IMR-90 (cell line): ENCODE measurements at regions not wholly inside any gene's neighbourhood (a gene's known extent, or its start where the extent isn't known, plus 50 kb on each side); places are given as distances from the start of the nearest gene placed in this dataset.

Experiments used
- ATAC-seq: fragments of 200-7000 bp; cut with Tn5 transposase; 2 replicates; pipeline ENCODE4 v1.9.1; 2020; ENCODE audit warnings: low read depth, mild to moderate bottlenecking, moderate library complexity
- BruUV-seq: library from RNA; stranded (reverse); fragments of 400-500 nt; replicated peaks from 2 replicates; lab custom pipeline; 2021; lab: Mats Ljungman, UMichigan
- CTCF ChIA-PET: fragments of 300-600 bp; formaldehyde crosslinking; extraction: SDS; loops from one replicate; lab custom pipeline; 2021; ENCODE audit warnings: antibody characterized with exemption; lab: Yijun Ruan, JAX
- POLR2A ChIA-PET: fragments of 300-600 bp; sonication (Branson Sonifier 250); formaldehyde crosslinking; loops from one replicate; lab custom pipeline; 2022; ENCODE audit warnings: antibody characterized with exemption; ENCODE audit not compliant: unreplicated experiment; lab: Charles Lee
- DNase-seq: peaks from one replicate; pipeline ENCODE4 v3.0.0; 2013
- H2AFZ ChIP-seq: replicated peaks from 2 replicates; pipeline ENCODE3; 2013; ENCODE audit warnings: low read length, mild to moderate bottlenecking; ENCODE audit not compliant: poor library complexity
- H2AK5ac ChIP-seq: 2 replicates; pipeline ENCODE4 v1.6.1; 2013; ENCODE audit warnings: low read depth, low read length, inconsistent platforms
- H2AK9ac ChIP-seq: replicated peaks from 2 replicates; pipeline ENCODE3; 2013; ENCODE audit warnings: mild to moderate bottlenecking, low read depth, low read length, moderate library complexity; ENCODE audit not compliant: poor library complexity
- H2BK120ac ChIP-seq: 2 replicates; pipeline ENCODE4 v1.6.1; 2013; ENCODE audit warnings: low read depth, low read length, inconsistent platforms
- H2BK15ac ChIP-seq: 3 replicates; pipeline ENCODE4 v1.6.1; 2013; ENCODE audit warnings: low read depth, low read length, inconsistent platforms
- H2BK20ac ChIP-seq: 2 replicates; pipeline ENCODE4 v1.6.1; 2013; ENCODE audit warnings: low read depth, mild to moderate bottlenecking, inconsistent platforms, low read length, moderate library complexity
- H2BK5ac ChIP-seq: 2 replicates; pipeline ENCODE4 v1.6.1; 2013; ENCODE audit warnings: mild to moderate bottlenecking, low read depth, low read length, inconsistent platforms; ENCODE audit not compliant: poor library complexity, severe bottlenecking
- H3K14ac ChIP-seq: replicated peaks from 2 replicates; pipeline ENCODE4 v1.6.1; 2013; ENCODE audit warnings: low read depth, low read length, inconsistent platforms
- H3K18ac ChIP-seq: 2 replicates; pipeline ENCODE4 v1.6.1; 2013; ENCODE audit warnings: low read depth, low read length, control low read depth
- H3K23ac ChIP-seq: 2 replicates; pipeline ENCODE4 v1.6.1; 2013; ENCODE audit warnings: low read depth, low read length, inconsistent platforms
- H3K27ac ChIP-seq: 2 replicates; pipeline ENCODE4 v1.5.1; 2013; ENCODE audit warnings: mild to moderate bottlenecking, control low read depth, low read length; ENCODE audit not compliant: insufficient read depth
- H3K27me3 ChIP-seq: 2 replicates; pipeline ENCODE4 v1.6.1; 2013; ENCODE audit warnings: low read length; ENCODE audit not compliant: control insufficient read depth, insufficient read depth
- H3K36me3 ChIP-seq: 2 replicates; pipeline ENCODE4 v1.6.1; 2013; ENCODE audit warnings: low read length, mixed read lengths; ENCODE audit not compliant: control insufficient read depth, insufficient read depth
- H3K4ac ChIP-seq: 2 replicates; pipeline ENCODE4 v1.6.1; 2013; ENCODE audit warnings: low read depth, low read length, inconsistent platforms
- H3K4me1 ChIP-seq: 2 replicates; pipeline ENCODE4 v1.6.1; 2013; ENCODE audit warnings: low read length, mixed read lengths; ENCODE audit not compliant: control insufficient read depth, insufficient read depth
- H3K4me2 ChIP-seq: 2 replicates; pipeline ENCODE4 v1.6.1; 2013; ENCODE audit warnings: low read depth, mild to moderate bottlenecking, control low read depth, low read length, moderate library complexity
- H3K4me3 ChIP-seq: 2 replicates; pipeline ENCODE4 v1.5.1; 2013; ENCODE audit warnings: low read depth, mild to moderate bottlenecking, control low read depth, low read length, moderate library complexity; ENCODE audit not compliant: insufficient read depth
- H3K56ac ChIP-seq: 2 replicates; pipeline ENCODE4 v1.6.1; 2013; ENCODE audit warnings: low read length, inconsistent platforms; ENCODE audit not compliant: insufficient read depth; ENCODE audit errors: extremely low read depth
- H3K79me1 ChIP-seq, 2 experiments: 2 replicates each; pipeline ENCODE4 v1.6.1; 2013; ENCODE audit warnings: low read length in 2 of 2, inconsistent platforms in 1 of 2, low read depth in 1 of 2
- H3K9ac ChIP-seq: 2 replicates; pipeline ENCODE4 v1.6.1; 2013; ENCODE audit warnings: low read depth, low read length, control low read depth
- H3K9me1 ChIP-seq: 2 replicates; pipeline ENCODE4 v1.6.1; 2013; ENCODE audit warnings: low read length, inconsistent platforms; ENCODE audit not compliant: insufficient read depth
- H3K9me3 ChIP-seq: 2 replicates; pipeline ENCODE4 v1.6.1; 2013; ENCODE audit warnings: low read length; ENCODE audit not compliant: control insufficient read depth, insufficient read depth
- H4K20me1 ChIP-seq: 2 replicates; pipeline ENCODE4 v1.6.1; 2013; ENCODE audit warnings: low read length, inconsistent platforms; ENCODE audit not compliant: insufficient read depth
- H4K5ac ChIP-seq: 2 replicates; pipeline ENCODE4 v1.6.1; 2013; ENCODE audit warnings: mild to moderate bottlenecking, low read depth, low read length, control low read depth
- H4K8ac ChIP-seq, 2 experiments: 2 replicates each; pipeline ENCODE4 v1.6.1; 2013; ENCODE audit warnings: low read depth in 2 of 2, low read length in 2 of 2, control low read depth in 1 of 2, inconsistent platforms in 1 of 2
- H4K91ac ChIP-seq: 2 replicates; pipeline ENCODE4 v1.6.1; 2013; ENCODE audit warnings: low read depth, low read length, inconsistent platforms; ENCODE audit not compliant: insufficient read depth
- BHLHE40 ChIP-seq: fragments of 150-350 bp; IDR thresholded peaks from 2 replicates; pipeline ENCODE4 v1.6.1; 2016; ENCODE audit warnings: mild to moderate bottlenecking, low read depth, low read length
- CEBPB ChIP-seq: IDR thresholded peaks from 2 replicates; pipeline ENCODE4 v1.6.1; 2012; ENCODE audit warnings: low read depth, low read length, improper control_type of control experiment
- FOS ChIP-seq: fragments of 150-350 bp; IDR thresholded peaks from 2 replicates; pipeline ENCODE4 v1.6.1; 2016; ENCODE audit warnings: low read depth, low read length
- MAFK ChIP-seq: IDR thresholded peaks from 2 replicates; pipeline ENCODE4 v1.6.1; 2012; ENCODE audit warnings: low read depth, low read length, improper control_type of control experiment
- MAZ ChIP-seq: IDR thresholded peaks from 2 replicates; pipeline ENCODE4 v1.6.1; 2012; ENCODE audit warnings: low read depth, mild to moderate bottlenecking, low read length, improper control_type of control experiment, moderate library complexity, borderline replicate concordance
- MXI1 ChIP-seq: IDR thresholded peaks from 2 replicates; pipeline ENCODE4 v1.6.1; 2012; ENCODE audit warnings: low read depth, mild to moderate bottlenecking, low read length, moderate library complexity, borderline replicate concordance
- NFE2L2 ChIP-seq: fragments of 150-350 bp; IDR thresholded peaks from 2 replicates; pipeline ENCODE4 v1.6.1; 2016; ENCODE audit warnings: low read depth, mild to moderate bottlenecking, low read length
- RAD21 ChIP-seq: IDR thresholded peaks from 2 replicates; pipeline ENCODE4 v1.6.1; 2012; ENCODE audit warnings: low read length, improper control_type of control experiment
- RCOR1 ChIP-seq: IDR thresholded peaks from 2 replicates; pipeline ENCODE4 v1.6.1; 2012; ENCODE audit warnings: mild to moderate bottlenecking, low read length, improper control_type of control experiment; ENCODE audit not compliant: insufficient replicate concordance
- SMC3 ChIP-seq: fragments of 150-350 bp; IDR thresholded peaks from 2 replicates; pipeline ENCODE4 v1.6.1; 2016; ENCODE audit warnings: low read depth, mild to moderate bottlenecking, antibody characterized with exemption, low read length, moderate library complexity
- WGBS, 2 experiments: methylation state at CpG; one replicate each; pipeline versions ENCODE4 v1.1.5 to v1.1.7; 2013; ENCODE audit warnings: missing lambda C conversion rate in 2 of 2; ENCODE audit not compliant: insufficient read length in 1 of 2; ENCODE audit errors: extremely low coverage in 2 of 2; 5-methylcytosine and 5-hydroxymethylcytosine counted together
- dilution Hi-C: fragments of 300-500 bp; cut with HindIII; formaldehyde crosslinking; loops from one replicate; pipeline ENCODE4 v1.14.3; 2018; ENCODE audit warnings: low sequenced_read_pairs; ENCODE audit not compliant: unreplicated experiment
- in situ Hi-C: fragments of 300-500 bp; cut with MboI; formaldehyde crosslinking; loops from 3 replicates; pipeline ENCODE4 v1.14.3; 2019; ENCODE audit warnings: low sequenced_read_pairs, inconsistent platforms, mixed read lengths
- intact Hi-C: fragments of 100-400 bp; cut with micrococcal nuclease; formaldehyde crosslinking; loops from 2 replicates; pipeline ENCODE4 v1.10.0; 2022
- TF ChIP-seq, protein P1 (sequence below): fragments of 150-350 bp; IDR thresholded peaks from 2 replicates; pipeline ENCODE4 v1.6.1; 2016; ENCODE audit warnings: low read depth, mild to moderate bottlenecking, low read length, moderate library complexity, borderline replicate concordance
- TF ChIP-seq, protein P2 (sequence below): conservative IDR thresholded peaks from 2 replicates; pipeline ENCODE4 v1.5.1; 2012; ENCODE audit warnings: mild to moderate bottlenecking, low read depth, low read length, improper control_type of control experiment

DNA sequence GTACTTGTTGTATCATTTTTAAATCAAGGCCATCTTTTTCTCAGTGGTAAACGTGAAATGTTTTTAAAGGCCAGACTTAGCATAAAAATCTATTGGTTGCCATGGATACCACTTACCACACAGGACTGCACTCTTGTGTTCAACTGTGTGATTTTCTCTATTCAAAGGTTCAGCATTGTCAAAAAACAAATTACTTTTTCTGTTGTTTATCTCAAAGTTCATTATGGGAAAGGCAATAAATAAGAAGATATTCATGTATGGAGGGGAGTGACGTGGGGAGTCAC, 231.0 kb upstream of the GATB start:
- no peak for ATAC-seq
- Histone ChIP-seq H2AK9ac (no peak overlapping the region), H2BK5ac (no peak overlapping the region), H3K79me1 (no peaks in the 10 kb centered on the region), H3K4me2 (no peak overlapping the region), H3K27me3 (no peaks in the 10 kb centered on the region), H3K23ac (no peak overlapping the region), H2BK120ac (no peak overlapping the region), H3K56ac (no peak overlapping the region), H3K14ac (no peak overlapping the region), H4K20me1 (no peaks in the 10 kb centered on the region), H3K9ac (no peak overlapping the region), H3K18ac (no peak overlapping the region), H2BK15ac (no peak overlapping the region), H4K8ac (no peak overlapping the region), H4K91ac (no peak overlapping the region), H3K27ac (no peak overlapping the region), H2AK5ac (no peak overlapping the region), H3K4me3 (no peak overlapping the region), H2AFZ (no peak overlapping the region), H3K9me3 (no peaks in the 10 kb centered on the region), H3K9me1 (no peaks in the 10 kb centered on the region), H4K5ac (no peak overlapping the region), H2BK20ac (no peak overlapping the region), H3K4me1 (peaks cover 3% of the 10 kb centered on the region; the same call in 1 of the 2 replicates), H3K4ac (no peak overlapping the region), H3K36me3 (no peaks in the 10 kb centered on the region)
- dilution Hi-C loops (no loop called here), in situ Hi-C loops (no loop called here), intact Hi-C loops (no loop called here)
- no TSS peak for BruUV-seq
- CTCF ChIA-PET = no interaction called here
- TF ChIP-seq SMC3 (no peak), NFE2L2 (no peak), FOS (no peak), RAD21 (no peak), MAFK (no peak), CEBPB (no peak), BHLHE40 (no peak), RCOR1 (no peak), MAZ (no peak), MXI1 (no peak)
- TF ChIP-seq, protein P1, sequence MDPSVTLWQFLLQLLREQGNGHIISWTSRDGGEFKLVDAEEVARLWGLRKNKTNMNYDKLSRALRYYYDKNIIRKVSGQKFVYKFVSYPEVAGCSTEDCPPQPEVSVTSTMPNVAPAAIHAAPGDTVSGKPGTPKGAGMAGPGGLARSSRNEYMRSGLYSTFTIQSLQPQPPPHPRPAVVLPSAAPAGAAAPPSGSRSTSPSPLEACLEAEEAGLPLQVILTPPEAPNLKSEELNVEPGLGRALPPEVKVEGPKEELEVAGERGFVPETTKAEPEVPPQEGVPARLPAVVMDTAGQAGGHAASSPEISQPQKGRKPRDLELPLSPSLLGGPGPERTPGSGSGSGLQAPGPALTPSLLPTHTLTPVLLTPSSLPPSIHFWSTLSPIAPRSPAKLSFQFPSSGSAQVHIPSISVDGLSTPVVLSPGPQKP = no peak
- TF ChIP-seq, protein P2, sequence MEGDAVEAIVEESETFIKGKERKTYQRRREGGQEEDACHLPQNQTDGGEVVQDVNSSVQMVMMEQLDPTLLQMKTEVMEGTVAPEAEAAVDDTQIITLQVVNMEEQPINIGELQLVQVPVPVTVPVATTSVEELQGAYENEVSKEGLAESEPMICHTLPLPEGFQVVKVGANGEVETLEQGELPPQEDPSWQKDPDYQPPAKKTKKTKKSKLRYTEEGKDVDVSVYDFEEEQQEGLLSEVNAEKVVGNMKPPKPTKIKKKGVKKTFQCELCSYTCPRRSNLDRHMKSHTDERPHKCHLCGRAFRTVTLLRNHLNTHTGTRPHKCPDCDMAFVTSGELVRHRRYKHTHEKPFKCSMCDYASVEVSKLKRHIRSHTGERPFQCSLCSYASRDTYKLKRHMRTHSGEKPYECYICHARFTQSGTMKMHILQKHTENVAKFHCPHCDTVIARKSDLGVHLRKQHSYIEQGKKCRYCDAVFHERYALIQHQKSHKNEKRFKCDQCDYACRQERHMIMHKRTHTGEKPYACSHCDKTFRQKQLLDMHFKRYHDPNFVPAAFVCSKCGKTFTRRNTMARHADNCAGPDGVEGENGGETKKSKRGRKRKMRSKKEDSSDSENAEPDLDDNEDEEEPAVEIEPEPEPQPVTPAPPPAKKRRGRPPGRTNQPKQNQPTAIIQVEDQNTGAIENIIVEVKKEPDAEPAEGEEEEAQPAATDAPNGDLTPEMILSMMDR = no peak
- POLR2A ChIA-PET = no interaction called here
- no peak for DNase-seq
- WGBS, 2 experiments = 80% methylated on average over 1 of the region's 2 CpGs; no CpG with 5 or more reads in 1 of the 2 experiments
